ENCODE measurements at regions not wholly inside any gene's neighbourhood (a gene's known extent, or its start where the extent isn't known, plus 50 kb on each side); places are given as distances from the start of the nearest gene placed in this dataset.
"Not testable (repeated sequence)": the region's sequence is repeated elsewhere in the genome, so short reads cannot be mapped to it uniquely, and the experiment has no call there.

- H3K27me3 Mint-ChIP-seq (ENCODE audit: low read depth) = peaks cover 18% of the 10 kb centered on the region
- H3K27ac Mint-ChIP-seq (ENCODE audit: unreplicated experiment) = no peak overlapping the region
- no peaks in the 10 kb centered on the region for H3K36me3 Mint-ChIP-seq (ENCODE audit: low read depth)
- H3K4me3 Mint-ChIP-seq (ENCODE audit: unreplicated experiment) = no peak overlapping the region
- no peak for TF ChIP-seq CTCF (IDR thresholded peaks at IDR 0.05)
- no peak for DNase-seq (ENCODE audit: low spot score)
- no peaks in the 10 kb centered on the region for H3K4me1 Mint-ChIP-seq (ENCODE audit: low read depth)
- no peaks in the 10 kb centered on the region for H3K9me3 Mint-ChIP-seq (ENCODE audit: low read depth)
Observed at GRCh38 chr14:30017370-30017993, 89.8 kb upstream of the PRKD1 start.

- no peaks in the 10 kb centered on the region for H3K4me1 Mint-ChIP-seq (ENCODE audit: low read depth)
- TF ChIP-seq CTCF (IDR thresholded peaks at IDR 0.05) = no peak
- H3K27ac Mint-ChIP-seq (ENCODE audit: unreplicated experiment) = no peak overlapping the region
- DNase-seq (ENCODE audit: low spot score) = no peak
- H3K36me3 Mint-ChIP-seq (ENCODE audit: low read depth) = no peaks in the 10 kb centered on the region
- peaks cover 12% of the 10 kb centered on the region for H3K27me3 Mint-ChIP-seq (ENCODE audit: low read depth)
- H3K9me3 Mint-ChIP-seq (ENCODE audit: low read depth) = peaks cover 9% of the 10 kb centered on the region
- no peak overlapping the region for H3K4me3 Mint-ChIP-seq (ENCODE audit: unreplicated experiment)
Observed at GRCh38 chr14:30020271-30020670, 92.6 kb upstream of the PRKD1 start.

- TF ChIP-seq CTCF (IDR thresholded peaks at IDR 0.05) = no peak
- no peaks in the 10 kb centered on the region for H3K4me1 Mint-ChIP-seq (ENCODE audit: low read depth)
- H3K4me3 Mint-ChIP-seq (ENCODE audit: unreplicated experiment) = no peak overlapping the region
- H3K27ac Mint-ChIP-seq (ENCODE audit: unreplicated experiment) = no peak overlapping the region
- H3K36me3 Mint-ChIP-seq (ENCODE audit: low read depth) = no peaks in the 10 kb centered on the region
- peaks cover 12% of the 10 kb centered on the region for H3K27me3 Mint-ChIP-seq (ENCODE audit: low read depth)
- DNase-seq (ENCODE audit: low spot score) = no peak
- peaks cover 9% of the 10 kb centered on the region for H3K9me3 Mint-ChIP-seq (ENCODE audit: low read depth)
Observed at GRCh38 chr14:30020687-30021086, 93.0 kb upstream of the PRKD1 start.

GRCh38 chr14:30023350-30023749 is 95.7 kb upstream of the PRKD1 start:
- Mint-ChIP-seq H3K27me3 (ENCODE audit: low read depth) (peaks cover 12% of the 10 kb centered on the region), H3K9me3 (ENCODE audit: low read depth) (peaks cover 10% of the 10 kb centered on the region)
- not testable (repeated sequence) for H3K36me3 Mint-ChIP-seq (ENCODE audit: low read depth); H3K4me3 Mint-ChIP-seq (ENCODE audit: unreplicated experiment); DNase-seq (ENCODE audit: low spot score); H3K4me1 Mint-ChIP-seq (ENCODE audit: low read depth); H3K27ac Mint-ChIP-seq (ENCODE audit: unreplicated experiment)

GRCh38 chr14:30034152-30034551 is 106.5 kb upstream of the PRKD1 start:
- no peak overlapping the region for H3K27ac Mint-ChIP-seq (ENCODE audit: unreplicated experiment)
- no peak overlapping the region for H3K4me3 Mint-ChIP-seq (ENCODE audit: unreplicated experiment)
- TF ChIP-seq CTCF (IDR thresholded peaks at IDR 0.05) = no peak
- peaks cover 2% of the 10 kb centered on the region for H3K36me3 Mint-ChIP-seq (ENCODE audit: low read depth)
- H3K9me3 Mint-ChIP-seq (ENCODE audit: low read depth) = peaks cover 13% of the 10 kb centered on the region
- no peak for DNase-seq (ENCODE audit: low spot score)
- no peaks in the 10 kb centered on the region for H3K4me1 Mint-ChIP-seq (ENCODE audit: low read depth)
- peaks cover 12% of the 10 kb centered on the region for H3K27me3 Mint-ChIP-seq (ENCODE audit: low read depth)

- no peak for TF ChIP-seq CTCF (IDR thresholded peaks at IDR 0.05)
- Mint-ChIP-seq H3K36me3 (ENCODE audit: low read depth) (no peaks in the 10 kb centered on the region), H3K4me3 (ENCODE audit: unreplicated experiment) (no peak overlapping the region), H3K4me1 (ENCODE audit: low read depth) (no peaks in the 10 kb centered on the region), H3K9me3 (ENCODE audit: low read depth) (peaks cover 9% of the 10 kb centered on the region), H3K27me3 (ENCODE audit: low read depth) (peaks cover 12% of the 10 kb centered on the region), H3K27ac (ENCODE audit: unreplicated experiment) (no peak overlapping the region)
- DNase-seq (ENCODE audit: low spot score) = no peak
Observed at GRCh38 chr14:30035361-30035760, 107.7 kb upstream of the PRKD1 start.
